ENCODE measurements at regions not wholly inside any gene's neighbourhood (a gene's known extent, or its start where the extent isn't known, plus 50 kb on each side); places are given as distances from the start of the nearest gene placed in this dataset.

GRCh38 chr4:189499696-189500095 is 441.0 kb upstream of the FRG1 start:
- TF ChIP-seq CTCF (conservative IDR thresholded peaks at IDR 0.05 in 1 of 2, IDR thresholded peaks at IDR 0.05 in 1 of 2; ENCODE audit: low read depth in 1 of 2, low read length in 2 of 2) (no peak), EZH2 (IDR thresholded peaks at IDR 0.05; ENCODE audit: low read length, missing control alignments) (no peak)

Measured in fibroblast of lung (primary cell).